Gastroesophageal sphincter (tissue), 3 donors: ENCODE measurements at regions not wholly inside any gene's neighbourhood (a gene's known extent, or its start where the extent isn't known, plus 50 kb on each side); places are given as distances from the start of the nearest gene placed in this dataset.

ENCODE experiments used
- EP300 ChIP-seq: sonication (generic); formaldehyde crosslinking; IDR thresholded peaks from one replicate; pipeline ENCODE4 v1.6.1; 2017; ENCODE audit warnings: antibody characterized with exemption, mild to moderate bottlenecking
- POLR2A ChIP-seq, 2 donors: fragments of 450-650 bp; IDR thresholded peaks; one replicate each; pipeline ENCODE4 v1.6.1; 2017; ENCODE audit warnings: antibody characterized with exemption in 2 of 2, mild to moderate bottlenecking in 2 of 2, moderate library complexity in 1 of 2
- POLR2AphosphoS5 ChIP-seq: sonication (generic); formaldehyde crosslinking; IDR thresholded peaks from one replicate; pipeline ENCODE4 v1.6.1; 2017; ENCODE audit warnings: antibody characterized with exemption
- TF ChIP-seq, protein P1 (sequence below), 4 experiments: fragments of 200-600 bp in 2 of 4; fragments of 450-650 bp in 2 of 4; sonication (generic) in 1 of 4; IDR thresholded peaks; one replicate each; pipeline ENCODE4 v1.5.1; 2017 to 2019; ENCODE audit warnings: antibody characterized with exemption in 4 of 4, mild to moderate bottlenecking in 2 of 4, moderate library complexity in 2 of 4

DNA sequence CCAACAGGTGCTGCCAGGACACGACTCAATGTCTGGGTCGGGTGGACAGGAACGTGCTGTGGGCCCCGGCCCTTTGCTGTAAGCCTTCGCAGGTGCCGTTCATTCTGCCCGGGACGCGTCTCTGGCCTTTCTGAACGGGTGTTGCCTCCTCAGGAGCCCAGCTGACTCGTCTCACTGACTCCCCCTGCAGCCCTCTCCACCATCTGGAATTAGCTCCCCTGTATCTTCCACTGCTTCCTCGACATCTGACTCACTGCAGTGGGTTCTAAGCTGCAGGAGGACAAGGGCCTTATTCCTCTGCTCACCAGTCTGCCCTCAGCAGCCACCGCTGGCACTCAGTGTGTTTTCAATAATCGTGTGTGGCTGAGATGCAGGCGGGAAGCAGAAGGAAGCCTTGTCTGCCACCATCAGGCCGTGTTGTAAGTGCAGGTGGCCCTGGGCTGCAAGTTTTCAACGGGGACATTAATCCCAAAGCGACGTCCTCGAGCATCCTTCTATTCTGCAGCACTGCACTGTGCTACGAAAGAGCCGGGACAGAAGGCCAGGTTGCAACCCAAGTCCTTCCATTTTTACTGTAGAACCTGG is 256.2 kb downstream of the FOXL1 start:
- TF ChIP-seq, protein P1, sequence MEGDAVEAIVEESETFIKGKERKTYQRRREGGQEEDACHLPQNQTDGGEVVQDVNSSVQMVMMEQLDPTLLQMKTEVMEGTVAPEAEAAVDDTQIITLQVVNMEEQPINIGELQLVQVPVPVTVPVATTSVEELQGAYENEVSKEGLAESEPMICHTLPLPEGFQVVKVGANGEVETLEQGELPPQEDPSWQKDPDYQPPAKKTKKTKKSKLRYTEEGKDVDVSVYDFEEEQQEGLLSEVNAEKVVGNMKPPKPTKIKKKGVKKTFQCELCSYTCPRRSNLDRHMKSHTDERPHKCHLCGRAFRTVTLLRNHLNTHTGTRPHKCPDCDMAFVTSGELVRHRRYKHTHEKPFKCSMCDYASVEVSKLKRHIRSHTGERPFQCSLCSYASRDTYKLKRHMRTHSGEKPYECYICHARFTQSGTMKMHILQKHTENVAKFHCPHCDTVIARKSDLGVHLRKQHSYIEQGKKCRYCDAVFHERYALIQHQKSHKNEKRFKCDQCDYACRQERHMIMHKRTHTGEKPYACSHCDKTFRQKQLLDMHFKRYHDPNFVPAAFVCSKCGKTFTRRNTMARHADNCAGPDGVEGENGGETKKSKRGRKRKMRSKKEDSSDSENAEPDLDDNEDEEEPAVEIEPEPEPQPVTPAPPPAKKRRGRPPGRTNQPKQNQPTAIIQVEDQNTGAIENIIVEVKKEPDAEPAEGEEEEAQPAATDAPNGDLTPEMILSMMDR (IDR thresholded peaks at IDR 0.05) = no peak
- TF ChIP-seq EP300 = no peak
- TF ChIP-seq POLR2AphosphoS5 = no peak
- no peak for TF ChIP-seq POLR2A (IDR thresholded peaks at IDR 0.05)
